ENCODE measurements at regions not wholly inside any gene's neighbourhood (a gene's known extent, or its start where the extent isn't known, plus 50 kb on each side); places are given as distances from the start of the nearest gene placed in this dataset.

DNA sequence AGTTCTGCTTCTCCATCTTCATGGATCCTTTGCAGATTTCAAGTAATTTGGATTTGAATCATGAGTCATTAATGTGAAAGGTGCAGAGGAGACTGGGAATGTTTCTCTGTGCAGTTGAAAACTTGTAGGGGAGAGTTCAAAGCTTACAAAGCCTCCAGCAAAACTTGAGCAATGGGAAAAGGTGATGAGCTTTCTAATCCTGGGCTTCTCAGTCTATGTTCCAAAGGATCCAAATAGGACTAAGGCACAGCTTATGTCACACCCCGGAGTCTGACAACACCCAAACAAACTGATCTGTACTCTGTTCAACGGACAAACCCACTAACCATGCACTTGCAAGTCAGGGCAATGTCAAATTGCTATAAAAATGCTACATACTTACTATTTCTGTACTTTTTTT, 134.8 kb downstream of the DUSP6 start:
- no peaks in the 10 kb centered on the region for H3K27me3 ChIP-seq (replicated peaks; ENCODE audit: control insufficient read depth, insufficient read depth, low read length)
- no peaks in the 10 kb centered on the region for H3K4me1 ChIP-seq
- H3K4me3 ChIP-seq (ENCODE audit: low read depth, low read length): no peak overlapping the region
- Mint-ChIP-seq H3K4me3 (ENCODE audit: unreplicated experiment) (no peak overlapping the region), H3K27ac (ENCODE audit: unreplicated experiment) (no peak overlapping the region), H3K36me3 (ENCODE audit: insufficient read depth, unreplicated experiment) (no peaks in the 10 kb centered on the region), H3K9me3 (ENCODE audit: unreplicated experiment) (no peaks in the 10 kb centered on the region), H3K4me1 (ENCODE audit: low read depth, unreplicated experiment) (no peaks in the 10 kb centered on the region), H3K27me3 (ENCODE audit: insufficient read depth, unreplicated experiment) (no peaks in the 10 kb centered on the region)
- no peaks in the 10 kb centered on the region for H3K9me3 ChIP-seq
- no peak for TF ChIP-seq CTCF (IDR thresholded peaks at IDR 0.05; ENCODE audit: insufficient read depth in 1 of 2, low read depth in 1 of 2, low read length in 1 of 2, severe bottlenecking in 1 of 2, unreplicated experiment in 1 of 2)
- CTCF ChIA-PET: no interaction called here
- no peak for DNase-seq
- BruUV-seq (replicated peaks): no TSS peak
- no peaks in the 10 kb centered on the region for H3K36me3 ChIP-seq (ENCODE audit: control insufficient read depth, insufficient read depth, low read length)
- POLR2A ChIA-PET: no interaction called here
- intact Hi-C loops (cut with micrococcal nuclease; ENCODE audit: unreplicated experiment): no loop called here

- TF ChIP-seq CTCF (IDR thresholded peaks at IDR 0.05; ENCODE audit: insufficient read depth in 1 of 2, low read depth in 1 of 2, low read length in 1 of 2, severe bottlenecking in 1 of 2, unreplicated experiment in 1 of 2): no peak
- H3K36me3 Mint-ChIP-seq (ENCODE audit: insufficient read depth, unreplicated experiment): no peaks in the 10 kb centered on the region
- intact Hi-C loops (cut with micrococcal nuclease; ENCODE audit: unreplicated experiment): no loop called here
- ChIA-PET POLR2A (no interaction called here), CTCF (no interaction called here)
- H3K4me3 Mint-ChIP-seq (ENCODE audit: unreplicated experiment): no peak overlapping the region
- H3K27me3 Mint-ChIP-seq (ENCODE audit: insufficient read depth, unreplicated experiment): no peaks in the 10 kb centered on the region
- BruUV-seq (replicated peaks): no TSS peak
- H3K4me1 Mint-ChIP-seq (ENCODE audit: low read depth, unreplicated experiment): no peaks in the 10 kb centered on the region
- no peak overlapping the region for H3K27ac Mint-ChIP-seq (ENCODE audit: unreplicated experiment)
- Histone ChIP-seq H3K27me3 (replicated peaks; ENCODE audit: control insufficient read depth, insufficient read depth, low read length) (no peaks in the 10 kb centered on the region), H3K4me3 (ENCODE audit: low read depth, low read length) (no peak overlapping the region), H3K4me1 (no peaks in the 10 kb centered on the region), H3K9me3 (no peaks in the 10 kb centered on the region), H3K36me3 (ENCODE audit: control insufficient read depth, insufficient read depth, low read length) (no peaks in the 10 kb centered on the region)
- H3K9me3 Mint-ChIP-seq (ENCODE audit: unreplicated experiment): no peaks in the 10 kb centered on the region
- DNase-seq: no peak
Measured at GRCh38 chr12:89216211-89216952, 135.9 kb downstream of the DUSP6 start.

- intact Hi-C loops (cut with micrococcal nuclease; ENCODE audit: unreplicated experiment): no loop called here
- H3K27ac Mint-ChIP-seq (ENCODE audit: unreplicated experiment): no peak overlapping the region
- no peaks in the 10 kb centered on the region for H3K4me1 Mint-ChIP-seq (ENCODE audit: low read depth, unreplicated experiment)
Measured at GRCh38 chr12:89215196-89215595, 137.1 kb downstream of the DUSP6 start.

More at GRCh38 chr12:89215196-89215595, 137.1 kb downstream of the DUSP6 start:
- H3K9me3 ChIP-seq: no peaks in the 10 kb centered on the region
- no peak for DNase-seq
- H3K36me3 Mint-ChIP-seq (ENCODE audit: insufficient read depth, unreplicated experiment): no peaks in the 10 kb centered on the region
- H3K36me3 ChIP-seq (ENCODE audit: control insufficient read depth, insufficient read depth, low read length): no peaks in the 10 kb centered on the region
- no TSS peak for BruUV-seq (replicated peaks)
- no peak overlapping the region for H3K4me3 Mint-ChIP-seq (ENCODE audit: unreplicated experiment)
- no peak overlapping the region for H3K4me3 ChIP-seq (ENCODE audit: low read depth, low read length)
- CTCF ChIA-PET: no interaction called here
- no peaks in the 10 kb centered on the region for H3K27me3 ChIP-seq (replicated peaks; ENCODE audit: control insufficient read depth, insufficient read depth, low read length)
- H3K4me1 ChIP-seq: no peaks in the 10 kb centered on the region
- TF ChIP-seq CTCF (IDR thresholded peaks at IDR 0.05; ENCODE audit: insufficient read depth in 1 of 2, low read depth in 1 of 2, low read length in 1 of 2, severe bottlenecking in 1 of 2, unreplicated experiment in 1 of 2): no peak
- no peaks in the 10 kb centered on the region for H3K9me3 Mint-ChIP-seq (ENCODE audit: unreplicated experiment)
- POLR2A ChIA-PET: no interaction called here
- H3K27me3 Mint-ChIP-seq (ENCODE audit: insufficient read depth, unreplicated experiment): no peaks in the 10 kb centered on the region

Data from Caco-2 (cell line).